HG03378 (cell line): ENCODE measurements at regions not wholly inside any gene's neighbourhood (a gene's known extent, or its start where the extent isn't known, plus 50 kb on each side); places are given as distances from the start of the nearest gene placed in this dataset.

Experiments
- ATAC-seq: cut with Tn5 transposase; IDR thresholded peaks from one replicate; pipeline ENCODE4 v1.9.1; 2021; ENCODE audit warnings: mild to moderate bottlenecking, moderate library complexity; ENCODE audit not compliant: unreplicated experiment

DNA sequence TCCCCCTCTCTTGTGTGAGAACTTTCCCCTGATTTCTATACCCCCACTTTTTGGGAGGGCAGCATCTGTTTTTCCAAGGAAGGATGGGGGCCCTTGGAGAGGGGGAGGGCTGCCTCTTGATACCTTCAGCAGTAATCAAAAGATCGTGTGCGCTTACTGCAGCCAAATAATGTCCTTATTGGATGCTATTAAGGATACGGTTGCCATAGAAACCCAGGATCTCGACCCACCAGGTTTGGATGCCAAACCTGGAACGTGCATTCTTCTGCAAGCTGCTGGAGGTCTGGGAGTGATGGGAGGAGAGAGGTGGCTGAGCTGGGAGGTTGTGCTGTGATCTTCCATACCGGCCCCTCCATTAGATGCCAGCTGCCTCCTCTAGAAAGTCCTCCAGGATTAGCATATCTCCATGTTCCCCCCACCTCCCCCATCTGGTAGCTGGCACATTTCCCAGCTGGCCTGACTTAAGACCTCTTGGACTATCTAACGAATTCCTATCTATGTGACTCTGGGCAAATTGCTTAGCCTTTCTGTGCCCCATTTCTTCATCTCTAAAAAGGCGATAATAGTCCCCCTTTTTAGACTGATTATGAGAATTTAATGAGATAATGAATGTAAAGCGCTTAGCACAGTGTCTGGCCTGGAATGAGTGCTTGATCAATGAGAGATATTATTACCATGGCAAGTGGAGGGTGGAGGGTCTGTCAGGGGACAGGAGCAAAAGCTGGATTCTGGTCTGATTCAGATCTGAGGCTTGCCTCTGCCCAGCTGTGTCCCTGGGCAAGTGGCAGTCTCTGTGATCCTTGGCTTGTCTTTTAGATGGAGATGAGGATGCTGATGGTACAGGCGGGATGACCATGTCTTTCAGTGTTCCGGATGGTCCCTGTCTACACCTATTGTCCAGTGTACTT, 78.5 kb upstream of the PCBD1 start:
- ATAC-seq: no peak

DNA sequence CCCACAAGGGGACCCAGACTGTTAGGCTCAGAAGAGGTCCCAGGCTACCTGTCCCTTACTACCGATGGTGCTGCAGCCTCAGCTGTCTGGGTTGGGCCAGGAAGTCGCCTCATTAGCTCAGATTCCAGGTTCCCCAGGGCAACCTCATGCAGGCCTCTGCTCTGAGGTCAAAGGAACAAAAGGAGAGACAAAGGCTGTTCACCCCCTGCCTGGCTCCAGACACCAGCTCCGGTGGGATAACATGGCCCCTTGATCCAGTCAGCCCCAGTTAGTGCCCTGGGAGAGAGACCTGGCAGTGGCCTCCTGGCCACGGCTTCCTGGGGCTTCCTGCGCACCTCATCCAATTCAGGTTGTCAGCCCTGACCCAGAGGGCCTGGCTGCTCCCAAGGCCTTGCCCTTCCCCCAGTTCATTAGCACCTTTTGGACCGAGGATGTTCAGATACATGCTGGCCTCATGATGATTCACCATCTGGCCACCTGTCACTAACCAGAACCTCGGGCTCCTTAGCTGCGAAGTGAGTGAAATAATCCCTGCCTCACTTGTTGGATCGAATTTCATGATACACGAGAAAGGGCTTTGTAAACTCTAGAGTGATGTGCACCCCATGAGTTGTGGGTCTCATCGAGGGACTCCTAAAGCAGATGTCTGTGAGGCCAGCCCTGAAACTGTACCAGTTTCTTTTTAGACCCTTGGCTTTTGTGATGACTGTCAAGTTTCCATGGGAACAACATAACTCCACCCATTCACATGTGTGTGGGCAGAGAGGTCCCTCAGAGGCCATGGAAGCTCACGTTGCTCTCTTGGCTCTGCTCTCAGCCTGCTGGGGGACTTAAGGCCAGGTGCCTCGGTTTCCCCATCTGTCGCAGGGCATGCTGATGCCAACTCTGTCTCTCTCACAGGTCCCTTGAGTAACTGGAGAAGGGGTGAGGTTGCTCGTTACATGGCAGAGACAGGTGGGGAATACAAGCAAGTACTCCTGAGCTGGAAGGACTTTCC, 79.5 kb upstream of the PCBD1 start:
- ATAC-seq: no peak

DNA sequence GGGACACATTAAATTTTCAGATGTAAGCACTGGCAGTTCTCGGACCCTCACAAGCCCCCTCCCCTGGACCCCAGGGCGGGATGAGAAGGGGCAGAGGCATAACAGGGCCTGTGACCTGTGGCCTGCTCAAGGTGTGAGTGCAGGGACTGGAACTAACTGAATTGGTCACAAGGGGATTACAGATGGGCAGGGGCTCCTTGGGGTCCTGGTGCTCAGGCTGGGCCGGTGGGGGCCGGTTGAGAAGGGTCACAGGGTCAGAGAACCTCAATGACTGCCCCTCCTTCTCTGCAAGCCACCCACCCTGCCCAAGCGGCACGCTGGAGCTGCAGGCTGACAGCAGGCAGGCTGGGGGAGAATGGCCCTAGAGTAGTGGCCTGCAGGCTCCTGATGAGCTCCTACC, 80.8 kb upstream of the PCBD1 start:
- no peak for ATAC-seq

DNA sequence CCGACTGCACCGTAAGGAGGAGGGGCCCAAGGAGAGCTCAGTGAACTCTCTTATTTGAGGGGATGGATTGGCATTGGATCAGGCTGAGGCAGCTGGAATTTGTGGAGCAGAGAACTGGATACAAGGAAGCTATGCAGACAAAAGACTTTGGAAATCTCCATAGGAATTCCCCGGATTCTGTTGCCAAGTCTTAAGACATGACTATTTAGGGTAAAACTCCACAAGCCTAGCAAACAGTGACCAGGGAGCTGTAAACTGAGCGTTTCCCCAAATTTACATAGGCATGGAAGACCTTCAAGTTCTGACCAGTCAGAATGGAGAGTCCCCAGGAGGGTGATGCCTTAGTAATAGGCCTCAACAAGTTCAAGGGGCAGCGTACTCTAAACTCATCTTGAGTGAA, 82.5 kb upstream of the PCBD1 start:
- ATAC-seq: no peak

DNA sequence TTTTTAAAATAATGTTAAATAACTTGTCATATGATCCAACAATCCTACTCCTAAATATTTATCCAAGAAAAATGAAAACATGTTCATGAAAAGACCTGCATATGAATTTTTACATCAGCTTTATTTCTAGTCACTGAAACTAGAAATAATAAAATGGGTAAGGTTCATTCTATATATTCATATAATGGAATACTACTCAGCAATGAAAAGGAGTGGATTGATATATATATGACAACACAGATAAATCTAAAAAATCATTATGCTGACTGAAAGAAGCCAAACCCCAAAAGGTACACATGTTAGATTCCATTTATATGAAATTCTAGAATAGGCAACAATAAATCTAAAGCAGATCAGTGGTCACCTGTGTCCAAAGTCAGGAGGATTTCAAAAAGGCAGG, 84.9 kb upstream of the PCBD1 start:
- ATAC-seq: no peak

DNA sequence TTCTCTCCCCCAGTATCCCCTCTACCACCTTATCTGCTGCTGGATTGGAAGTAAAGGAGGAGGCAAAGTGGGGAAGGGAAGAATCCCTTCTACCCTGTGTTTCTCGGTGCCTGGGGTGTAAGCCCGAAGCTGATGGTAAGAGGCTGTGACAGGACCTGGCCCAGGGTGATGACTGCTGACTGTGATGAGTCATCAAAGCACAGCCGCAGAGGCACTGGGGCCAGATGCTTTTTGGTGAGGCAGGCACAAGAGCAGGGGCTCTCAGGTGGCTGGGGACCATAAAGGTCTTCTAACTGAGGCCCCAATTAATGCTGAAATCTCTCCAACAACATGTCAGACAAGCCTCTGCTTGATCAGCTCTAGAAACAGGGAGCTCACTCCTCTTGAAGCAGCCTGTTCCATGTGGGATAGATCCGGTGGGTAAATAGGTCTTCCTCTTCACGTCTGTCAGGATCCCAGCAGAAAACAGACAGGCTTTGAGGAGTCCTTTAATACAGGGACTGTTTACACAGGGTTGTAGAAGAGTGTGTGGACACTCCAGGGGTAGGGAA, 86.1 kb upstream of the PCBD1 start:
- no peak for ATAC-seq

DNA sequence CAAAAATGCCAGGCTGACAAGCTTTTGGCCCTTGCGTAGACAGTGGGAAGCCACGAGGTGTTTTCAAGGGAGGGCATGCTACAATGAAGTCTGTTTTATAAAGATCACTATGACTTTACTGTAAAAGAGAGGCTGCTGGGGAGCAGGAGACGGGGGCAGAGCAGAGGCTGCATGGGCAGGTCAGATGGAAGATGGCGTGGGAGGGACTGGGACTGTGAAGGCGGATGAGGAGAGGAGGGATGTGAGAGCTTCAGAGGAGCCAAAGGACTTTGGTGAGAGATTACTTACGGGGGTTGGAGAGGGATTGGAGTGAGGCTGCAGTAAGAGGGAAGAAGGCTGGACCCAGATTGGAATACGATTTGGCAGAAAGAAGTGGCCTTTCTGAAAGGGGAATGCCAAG, 86.6 kb upstream of the PCBD1 start:
- no peak for ATAC-seq

DNA sequence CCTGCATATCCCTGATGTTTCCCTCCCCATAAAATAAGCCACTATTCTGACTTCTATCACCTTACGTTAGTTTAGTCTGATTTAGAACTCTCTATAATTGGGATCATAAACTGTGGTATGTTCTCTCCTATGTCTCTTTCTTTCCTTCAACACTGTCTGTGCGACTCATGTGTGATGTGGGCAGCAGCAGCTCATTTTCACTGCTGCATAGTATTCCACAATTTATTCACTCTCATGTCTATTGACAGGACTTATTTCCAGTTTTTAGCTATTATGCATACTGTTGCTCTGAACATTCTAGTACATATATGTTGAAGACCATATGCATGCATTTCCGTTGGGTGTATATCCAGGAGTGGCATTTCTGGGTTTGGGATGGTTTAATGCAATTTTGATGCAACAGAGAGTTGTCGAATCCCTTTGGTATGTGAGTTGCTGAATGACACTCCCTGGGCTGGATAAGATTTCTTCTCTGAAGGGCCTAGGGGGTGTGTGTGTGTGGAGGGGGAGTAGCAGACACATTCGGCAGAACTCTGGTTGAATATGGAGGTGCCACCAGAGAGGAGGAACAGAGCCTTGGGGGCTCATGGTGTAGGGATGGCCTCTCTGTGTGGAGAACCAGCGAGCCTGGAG, 87.8 kb upstream of the PCBD1 start:
- no peak for ATAC-seq

DNA sequence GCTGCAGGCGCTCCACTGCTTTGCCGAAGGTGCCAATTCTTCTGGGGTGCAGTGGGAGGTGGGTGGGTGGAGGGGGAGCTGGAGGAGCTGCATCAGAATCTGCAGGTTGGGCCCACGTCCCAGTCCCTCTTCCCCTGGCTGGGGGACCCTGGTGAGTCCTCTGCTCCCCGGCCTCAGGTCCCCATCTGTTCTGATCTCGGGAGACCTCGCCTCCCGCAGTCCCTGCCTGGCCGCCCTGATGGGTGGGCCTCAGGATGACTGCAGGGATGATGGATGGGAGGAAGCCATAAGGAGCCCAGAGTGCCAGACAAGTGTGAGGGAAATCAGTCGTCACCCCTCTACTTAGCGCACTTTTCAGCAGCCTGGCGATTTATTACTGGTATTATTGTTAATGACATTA, 89.3 kb upstream of the PCBD1 start:
- no peak for ATAC-seq

DNA sequence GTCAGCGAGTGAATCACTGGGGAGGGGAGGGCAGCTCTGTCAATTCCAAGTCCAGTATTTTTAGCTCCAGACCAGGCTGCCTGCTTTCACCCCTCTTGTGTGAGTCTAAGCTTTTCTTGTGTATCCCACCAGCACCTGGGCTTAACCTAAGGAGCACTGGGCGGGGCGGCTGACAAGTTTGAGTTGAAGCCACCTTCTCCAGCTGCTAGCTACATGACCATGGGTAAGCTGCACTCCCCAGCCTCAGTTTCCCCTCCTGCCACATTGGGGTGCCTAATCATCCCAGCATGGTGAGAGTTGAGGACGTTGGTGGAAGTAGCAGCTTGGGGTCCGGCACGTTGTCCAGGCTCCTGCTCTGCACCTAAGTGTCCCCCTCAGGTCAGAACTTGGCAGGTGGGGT, 89.8 kb upstream of the PCBD1 start:
- ATAC-seq: no peak

DNA sequence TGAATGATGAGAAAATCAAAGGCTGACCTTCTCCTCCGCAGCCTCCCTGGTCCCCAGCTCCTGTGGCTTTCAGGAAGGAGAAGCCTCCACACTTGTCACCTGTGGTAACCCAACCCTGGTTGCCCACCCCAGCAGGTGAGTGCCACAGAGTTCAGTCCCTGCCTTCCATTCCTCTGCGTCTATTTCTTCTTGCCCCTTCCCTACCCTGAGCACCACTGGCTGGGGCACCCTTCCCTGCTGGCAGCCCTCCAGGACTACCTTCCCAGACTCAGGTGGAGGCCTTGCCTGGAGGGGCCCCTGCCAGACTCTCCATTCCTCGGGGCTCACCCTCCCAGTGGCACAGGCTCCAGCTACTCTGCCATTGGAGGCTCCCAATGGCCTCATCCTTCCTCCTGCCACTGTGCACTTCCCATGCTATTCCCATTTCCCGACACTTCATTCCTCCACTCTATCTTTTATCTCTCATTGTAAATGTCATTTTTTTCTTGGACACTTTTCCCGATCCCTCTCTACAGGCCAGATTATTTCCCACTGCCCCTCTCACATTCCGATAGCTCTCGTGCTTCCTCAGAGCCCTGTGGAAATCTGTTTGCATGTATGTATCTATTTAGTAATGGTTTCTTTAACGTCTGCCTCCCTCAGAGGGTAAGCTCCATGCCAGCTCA, 90.6 kb upstream of the PCBD1 start:
- ATAC-seq: no peak

DNA sequence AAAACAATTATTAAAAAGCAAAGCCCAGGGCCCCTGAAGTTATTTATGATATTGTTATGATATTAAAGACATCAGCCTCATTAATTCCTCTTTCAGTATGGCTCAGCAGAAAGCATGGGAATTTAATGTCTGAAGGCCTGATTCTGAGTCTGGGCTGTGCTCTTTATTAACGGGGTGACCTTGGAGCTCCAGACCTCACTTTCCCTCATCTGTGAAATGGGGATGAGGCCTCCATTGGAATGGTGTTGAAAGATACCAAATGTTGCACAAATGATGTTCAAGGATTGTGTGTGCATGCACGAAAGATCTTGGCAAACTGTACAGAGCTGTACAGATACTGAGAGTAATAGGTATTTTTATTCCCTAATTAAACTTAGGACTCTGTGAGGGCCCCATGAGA, 92.3 kb upstream of the PCBD1 start:
- ATAC-seq: no peak

DNA sequence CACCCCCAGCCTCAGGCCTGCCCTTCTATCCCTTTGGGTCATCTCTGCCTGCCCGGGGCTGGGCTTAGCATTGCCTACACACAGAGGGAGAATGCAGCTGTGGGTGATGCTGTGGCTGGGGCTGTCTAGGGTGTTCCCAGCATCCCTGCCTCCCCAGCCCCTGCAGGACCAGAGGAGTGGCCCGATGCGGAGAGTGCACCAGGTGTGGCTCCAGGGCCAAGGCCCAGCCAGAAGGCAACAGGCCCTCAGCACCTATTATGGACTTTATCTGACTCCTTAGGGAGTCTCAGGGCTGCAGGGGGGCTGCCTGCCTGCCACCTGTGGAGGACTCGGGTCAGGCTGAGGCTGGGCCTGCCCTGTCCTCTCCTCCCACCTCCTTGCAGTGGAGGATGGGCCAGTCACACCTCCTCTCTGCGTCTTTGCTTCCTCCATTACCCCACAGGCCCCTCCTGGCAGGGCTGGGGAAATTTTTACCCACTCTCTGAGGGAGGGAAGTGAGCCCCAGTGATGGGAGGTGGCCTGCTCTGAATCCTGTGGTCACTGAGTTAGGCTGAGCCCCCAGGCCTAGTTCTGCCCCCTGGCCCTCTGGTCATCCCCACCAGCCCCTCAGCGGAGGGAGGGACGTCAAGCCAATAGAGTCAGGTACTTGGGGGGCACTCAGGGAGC, 92.9 kb upstream of the PCBD1 start:
- ATAC-seq: no peak

DNA sequence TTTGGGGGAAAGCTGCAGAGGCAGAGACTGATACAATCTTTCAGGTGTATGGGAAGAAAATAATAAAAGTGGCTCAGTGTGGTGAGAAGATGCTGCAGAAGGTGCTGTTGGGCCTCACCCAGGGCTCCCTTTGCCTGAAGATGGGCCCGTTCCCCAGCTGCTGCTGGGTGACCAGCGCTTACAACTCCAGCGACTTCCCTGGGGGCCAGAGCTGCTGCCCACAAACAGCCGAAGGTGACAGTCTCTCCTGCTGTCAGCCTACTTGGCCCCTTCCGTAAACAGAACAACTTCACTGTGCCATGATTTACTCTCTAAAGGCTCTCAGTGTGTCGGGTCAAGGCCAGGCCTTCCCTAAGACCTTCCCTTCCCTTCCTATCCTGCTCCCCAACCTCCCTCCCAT, 93.6 kb upstream of the PCBD1 start:
- ATAC-seq: no peak

DNA sequence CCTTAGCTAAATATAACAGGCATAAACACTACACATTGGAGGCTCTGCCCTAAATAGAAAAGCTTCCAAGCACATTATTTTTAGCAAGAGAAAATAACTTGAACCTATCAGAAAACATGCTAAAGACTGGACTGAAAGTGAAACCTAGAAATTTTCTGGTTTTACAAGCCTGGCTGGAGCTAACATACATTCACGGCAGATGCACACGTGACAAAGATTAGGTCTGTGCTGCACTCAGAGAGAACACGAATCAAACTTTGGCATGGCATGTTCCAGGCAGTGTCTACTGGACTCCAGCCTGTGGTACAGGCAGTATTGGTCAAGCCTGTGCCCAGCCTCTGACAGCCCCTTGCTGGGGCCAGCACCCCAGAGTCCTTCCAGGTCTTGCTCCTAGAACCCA, 94.1 kb upstream of the PCBD1 start:
- peak; percentile 61 for ATAC-seq

DNA sequence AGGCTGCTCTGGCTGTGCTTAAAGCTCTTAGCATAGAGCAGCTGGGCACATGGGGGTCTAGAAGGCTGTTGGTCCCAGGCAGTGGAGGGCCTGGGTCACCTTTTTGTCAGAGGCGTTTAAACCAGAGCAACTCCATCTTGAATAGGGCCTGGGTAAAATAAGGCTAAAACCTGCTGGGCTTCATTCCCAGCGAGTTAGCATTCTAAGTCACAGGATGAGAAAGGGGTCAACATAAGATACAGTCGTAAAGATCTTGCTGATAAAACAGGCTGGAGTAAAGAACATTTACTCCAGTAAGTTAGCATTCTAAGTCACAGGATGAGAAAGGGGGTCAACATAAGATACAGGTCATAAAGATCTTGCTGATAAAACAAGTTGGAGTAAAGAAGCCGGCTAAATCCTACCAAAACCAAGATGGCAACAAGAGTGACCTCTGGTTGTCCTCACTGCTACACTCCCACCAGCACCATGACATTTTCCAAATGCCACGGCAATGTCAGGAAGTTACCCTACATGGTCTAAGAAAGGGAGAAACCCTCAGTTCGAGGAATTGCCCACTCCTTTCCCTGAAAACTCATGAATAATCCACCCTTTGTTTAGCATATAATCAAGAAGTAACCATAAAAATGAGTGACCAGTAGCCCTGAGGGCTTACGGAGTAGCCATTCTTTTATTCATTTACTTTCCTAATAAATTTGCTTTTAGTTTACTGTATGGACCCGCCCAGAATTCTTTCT, 96.8 kb upstream of the PCBD1 start:
- ATAC-seq: no peak

DNA sequence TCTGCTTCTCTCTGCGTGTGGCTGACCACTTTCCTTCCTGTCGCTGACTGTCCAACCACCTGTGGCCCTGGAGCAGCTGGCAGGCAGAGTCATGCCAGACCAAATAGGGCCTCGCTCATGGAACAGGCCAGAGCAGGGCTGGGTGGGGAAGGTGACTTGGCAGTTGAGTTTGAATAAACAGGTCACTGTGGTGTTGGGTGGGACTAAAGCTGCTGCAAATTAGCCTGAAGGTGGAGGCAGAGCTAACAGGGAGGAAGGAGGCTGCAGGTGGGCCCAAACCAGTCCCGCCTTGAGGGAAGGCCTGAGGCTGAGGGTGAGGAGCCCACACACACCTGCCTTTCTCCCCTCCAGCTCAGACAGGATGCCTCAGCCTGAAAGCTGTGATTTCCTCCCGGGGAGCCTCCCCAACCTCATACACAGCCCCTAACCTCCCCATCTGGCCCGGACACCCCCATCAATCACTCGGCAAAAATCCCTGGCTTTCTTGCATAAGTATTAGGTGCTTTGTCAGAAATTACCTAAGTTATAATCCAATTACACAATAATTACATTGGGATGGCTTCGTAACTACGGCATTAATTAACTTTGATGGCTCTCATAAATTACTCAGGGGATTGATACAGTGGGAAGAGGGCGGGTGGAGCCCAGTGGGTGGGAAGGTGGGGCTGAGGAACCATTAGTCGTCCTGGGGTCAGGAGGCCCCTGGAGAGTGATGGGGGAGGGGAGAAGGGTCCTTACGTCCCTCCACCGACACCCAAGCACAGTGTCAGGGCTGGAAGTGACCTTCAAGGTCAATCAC, 97.7 kb upstream of the PCBD1 start:
- no peak for ATAC-seq

DNA sequence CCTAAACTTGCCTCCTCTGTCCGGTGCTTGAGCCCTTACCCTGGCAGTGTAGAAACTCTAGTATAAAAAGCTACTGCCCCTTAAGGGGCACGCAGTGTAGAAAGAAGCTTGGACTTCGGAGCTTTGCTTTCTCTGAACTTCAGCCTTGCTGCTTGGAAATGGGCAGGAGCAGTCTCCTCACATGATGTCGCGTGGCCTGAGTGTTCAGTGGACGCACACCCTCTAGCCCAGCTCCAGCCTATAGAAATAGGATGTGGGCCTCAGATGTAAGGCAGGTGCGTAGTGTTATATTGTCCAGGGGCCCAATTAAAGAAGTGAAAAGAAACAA, 98.2 kb upstream of the PCBD1 start:
- no peak for ATAC-seq
